Endothelial cell (in vitro differentiated cells): ENCODE measurements at regions not wholly inside any gene's neighbourhood (a gene's known extent, or its start where the extent isn't known, plus 50 kb on each side); places are given as distances from the start of the nearest gene placed in this dataset.

ENCODE experiments used
- DNase-seq: peaks from one replicate; pipeline ENCODE4 v3.0.0; 2021; ENCODE audit warnings: low spot score
- H3K27ac Mint-ChIP-seq: one replicate; pipeline ENCODE4 v1.8.0; 2021; ENCODE audit warnings: mixed read lengths, inconsistent platforms; ENCODE audit not compliant: unreplicated experiment
- H3K27me3 Mint-ChIP-seq: one replicate; pipeline ENCODE4 v1.8.0; 2021; ENCODE audit warnings: mild to moderate bottlenecking, moderate library complexity, mixed read lengths, inconsistent platforms; ENCODE audit not compliant: unreplicated experiment
- H3K36me3 Mint-ChIP-seq: one replicate; pipeline ENCODE4 v1.8.0; 2021; ENCODE audit warnings: mild to moderate bottlenecking, low read depth, mixed read lengths, inconsistent platforms; ENCODE audit not compliant: unreplicated experiment
- H3K4me1 Mint-ChIP-seq: one replicate; pipeline ENCODE4 v1.8.0; 2021; ENCODE audit warnings: mild to moderate bottlenecking, mixed read lengths, inconsistent platforms; ENCODE audit not compliant: unreplicated experiment
- H3K4me3 Mint-ChIP-seq: one replicate; pipeline ENCODE4 v1.8.0; 2021; ENCODE audit warnings: mild to moderate bottlenecking, mixed read lengths, inconsistent platforms; ENCODE audit not compliant: unreplicated experiment
- H3K9me3 Mint-ChIP-seq: one replicate; pipeline ENCODE4 v1.8.0; 2021; ENCODE audit warnings: mixed read lengths, inconsistent platforms; ENCODE audit not compliant: unreplicated experiment
- TF ChIP-seq, protein P1 (sequence below): fragments of 200-600 bp; sonication (generic); IDR thresholded peaks from one replicate; pipeline ENCODE4 v1.5.0; 2021; ENCODE audit warnings: antibody characterized with exemption; ENCODE audit not compliant: unreplicated experiment

- TF ChIP-seq, protein P1, sequence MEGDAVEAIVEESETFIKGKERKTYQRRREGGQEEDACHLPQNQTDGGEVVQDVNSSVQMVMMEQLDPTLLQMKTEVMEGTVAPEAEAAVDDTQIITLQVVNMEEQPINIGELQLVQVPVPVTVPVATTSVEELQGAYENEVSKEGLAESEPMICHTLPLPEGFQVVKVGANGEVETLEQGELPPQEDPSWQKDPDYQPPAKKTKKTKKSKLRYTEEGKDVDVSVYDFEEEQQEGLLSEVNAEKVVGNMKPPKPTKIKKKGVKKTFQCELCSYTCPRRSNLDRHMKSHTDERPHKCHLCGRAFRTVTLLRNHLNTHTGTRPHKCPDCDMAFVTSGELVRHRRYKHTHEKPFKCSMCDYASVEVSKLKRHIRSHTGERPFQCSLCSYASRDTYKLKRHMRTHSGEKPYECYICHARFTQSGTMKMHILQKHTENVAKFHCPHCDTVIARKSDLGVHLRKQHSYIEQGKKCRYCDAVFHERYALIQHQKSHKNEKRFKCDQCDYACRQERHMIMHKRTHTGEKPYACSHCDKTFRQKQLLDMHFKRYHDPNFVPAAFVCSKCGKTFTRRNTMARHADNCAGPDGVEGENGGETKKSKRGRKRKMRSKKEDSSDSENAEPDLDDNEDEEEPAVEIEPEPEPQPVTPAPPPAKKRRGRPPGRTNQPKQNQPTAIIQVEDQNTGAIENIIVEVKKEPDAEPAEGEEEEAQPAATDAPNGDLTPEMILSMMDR: no peak
- Mint-ChIP-seq H3K27me3 (peaks cover 4% of the 10 kb centered on the region), H3K4me1 (peaks cover 6% of the 10 kb centered on the region), H3K36me3 (no peaks in the 10 kb centered on the region), H3K27ac (no peak overlapping the region), H3K4me3 (no peak overlapping the region), H3K9me3 (no peaks in the 10 kb centered on the region)
- no peak for DNase-seq
Measured at GRCh38 chr11:123378096-123378495, 52.0 kb upstream of the GRAMD1B start.

DNA sequence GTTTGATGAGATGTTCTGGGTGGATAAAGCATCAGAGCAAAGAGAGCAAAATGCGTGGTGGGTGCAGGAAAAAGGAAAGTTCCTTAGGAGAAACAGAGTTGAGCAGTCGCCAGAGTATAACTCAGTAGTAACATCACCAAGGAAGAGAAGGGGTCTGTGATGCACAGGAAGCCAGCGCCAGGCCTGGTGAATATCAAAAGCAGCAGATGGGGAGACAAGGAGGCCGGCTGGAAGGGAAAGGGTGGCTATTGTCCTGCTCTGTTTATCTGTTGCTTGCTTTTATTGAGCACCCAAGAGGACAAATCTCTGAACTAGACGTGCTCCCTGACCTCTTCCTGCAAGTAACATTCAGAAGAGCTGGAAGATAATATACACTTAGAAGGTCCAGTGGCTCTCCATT lies 52.7 kb upstream of the GRAMD1B start:
- Mint-ChIP-seq H3K27me3 (peaks cover under 1% of the 10 kb centered on the region), H3K36me3 (no peaks in the 10 kb centered on the region), H3K27ac (no peak overlapping the region), H3K4me3 (no peak overlapping the region), H3K4me1 (peaks cover 6% of the 10 kb centered on the region), H3K9me3 (no peaks in the 10 kb centered on the region)
- TF ChIP-seq, protein P1: no peak
- no peak for DNase-seq

DNA sequence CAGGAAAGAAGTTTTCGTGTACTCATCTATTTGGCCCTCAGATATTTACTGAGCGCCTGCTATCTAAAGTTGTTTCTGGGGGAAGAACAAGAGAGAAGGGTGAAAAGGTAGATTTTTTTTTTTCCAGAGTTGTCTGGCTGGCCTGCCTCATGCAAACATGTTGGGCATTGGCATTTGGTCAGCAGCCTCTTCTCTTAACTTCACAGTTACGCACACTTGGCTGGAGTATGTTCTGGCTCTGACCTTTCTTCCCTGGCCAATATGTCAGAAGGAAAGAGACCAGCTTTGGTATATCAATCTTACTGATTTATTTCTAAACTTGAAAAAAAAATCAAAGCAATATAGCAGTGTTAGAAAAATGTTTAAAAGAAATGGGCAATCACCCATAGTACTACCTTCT lies 54.2 kb upstream of the GRAMD1B start:
- TF ChIP-seq, protein P1: no peak
- Mint-ChIP-seq H3K36me3 (peaks cover under 1% of the 10 kb centered on the region), H3K27ac (no peak overlapping the region), H3K9me3 (no peaks in the 10 kb centered on the region), H3K27me3 (no peaks in the 10 kb centered on the region), H3K4me1 (peaks cover 6% of the 10 kb centered on the region), H3K4me3 (no peak overlapping the region)
- DNase-seq: no peak

DNA sequence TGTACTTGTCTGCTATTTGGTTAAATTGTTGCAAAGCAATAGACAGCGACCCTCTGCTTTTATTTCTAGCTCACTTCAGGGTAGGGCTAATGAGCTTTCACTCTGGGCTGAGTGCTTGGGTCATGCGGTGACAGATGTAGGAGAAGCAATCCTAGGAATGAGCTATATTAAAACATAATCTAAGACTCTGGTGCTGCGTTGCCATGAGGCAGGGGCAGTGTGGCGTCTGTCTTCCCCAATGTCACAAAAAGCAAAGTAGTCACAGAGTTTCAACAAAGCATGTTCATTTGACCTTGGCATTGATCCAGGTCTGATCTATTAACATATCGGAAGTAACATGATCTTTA lies 55.5 kb upstream of the GRAMD1B start:
- Mint-ChIP-seq H3K36me3 (peaks cover 3% of the 10 kb centered on the region), H3K4me1 (peaks cover 6% of the 10 kb centered on the region), H3K9me3 (no peaks in the 10 kb centered on the region), H3K27ac (no peak overlapping the region), H3K4me3 (no peak overlapping the region), H3K27me3 (no peaks in the 10 kb centered on the region)
- TF ChIP-seq, protein P1: no peak
- DNase-seq: no peak

GRCh38 chr11:123373754-123374621 lies 56.1 kb upstream of the GRAMD1B start:
- peaks cover 6% of the 10 kb centered on the region for H3K4me1 Mint-ChIP-seq
- DNase-seq: no peak
- H3K27ac Mint-ChIP-seq: no peak overlapping the region
- H3K9me3 Mint-ChIP-seq: no peaks in the 10 kb centered on the region
- TF ChIP-seq, protein P1: no peak
- H3K4me3 Mint-ChIP-seq: no peak overlapping the region
- H3K27me3 Mint-ChIP-seq: no peaks in the 10 kb centered on the region
- H3K36me3 Mint-ChIP-seq: peaks cover 3% of the 10 kb centered on the region
